Activated CD4-positive, alpha-beta T cell treated with anti-CD3 and anti-CD28 coated beads, Interleukin-2, Interleukin-4, amounts not matched to agents 100 ng/mL and 50 ng/mL, durations not matched to agents 16 hours and 8 hours (primary cell): ENCODE measurements at regions not wholly inside any gene's neighbourhood (a gene's known extent, or its start where the extent isn't known, plus 50 kb on each side); places are given as distances from the start of the nearest gene placed in this dataset.

ENCODE experiments used
- DNase-seq: peaks from one replicate; pipeline ENCODE4 v3.0.0-alpha.2; 2020; ENCODE audit warnings: low spot score

DNA sequence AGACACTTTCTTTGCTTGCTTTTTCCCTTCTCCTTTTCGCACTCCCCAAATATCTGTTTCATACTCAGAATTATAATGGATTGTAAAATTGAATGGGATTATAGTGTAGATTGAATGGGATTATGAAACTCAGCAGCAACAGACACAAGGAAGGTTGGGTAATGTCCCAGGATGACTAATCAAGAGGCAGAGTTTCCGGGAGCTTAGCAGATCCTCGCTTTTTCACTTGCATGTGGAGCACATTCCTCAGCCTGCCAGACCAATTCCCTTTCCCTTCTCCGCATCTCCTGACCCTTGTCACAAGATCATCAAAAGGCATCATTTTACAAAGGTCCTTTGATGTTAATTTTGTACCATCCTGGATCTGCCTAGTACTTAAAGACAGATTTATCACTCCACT, 55.1 kb upstream of the SLC1A1 start:
- no peak for DNase-seq

DNA sequence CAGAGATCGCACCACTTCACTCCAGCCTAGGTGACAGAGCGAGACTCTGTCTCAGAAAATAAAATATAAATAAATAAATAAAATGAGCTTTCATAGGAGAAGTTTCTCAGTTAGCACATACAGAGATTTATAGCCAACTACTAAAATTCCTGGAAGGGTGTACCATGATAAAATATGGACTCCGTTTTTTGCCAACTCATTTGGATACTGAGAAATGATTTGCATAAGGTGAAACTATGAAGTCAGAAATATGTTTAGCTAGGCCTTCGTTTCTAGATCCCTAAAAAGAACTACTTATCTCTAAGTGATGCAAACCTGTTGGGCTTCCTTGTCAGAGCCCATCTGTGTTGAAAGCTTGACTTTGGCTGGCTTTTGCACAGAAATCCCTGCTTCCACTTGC, 56.9 kb upstream of the SLC1A1 start:
- DNase-seq: no peak

DNA sequence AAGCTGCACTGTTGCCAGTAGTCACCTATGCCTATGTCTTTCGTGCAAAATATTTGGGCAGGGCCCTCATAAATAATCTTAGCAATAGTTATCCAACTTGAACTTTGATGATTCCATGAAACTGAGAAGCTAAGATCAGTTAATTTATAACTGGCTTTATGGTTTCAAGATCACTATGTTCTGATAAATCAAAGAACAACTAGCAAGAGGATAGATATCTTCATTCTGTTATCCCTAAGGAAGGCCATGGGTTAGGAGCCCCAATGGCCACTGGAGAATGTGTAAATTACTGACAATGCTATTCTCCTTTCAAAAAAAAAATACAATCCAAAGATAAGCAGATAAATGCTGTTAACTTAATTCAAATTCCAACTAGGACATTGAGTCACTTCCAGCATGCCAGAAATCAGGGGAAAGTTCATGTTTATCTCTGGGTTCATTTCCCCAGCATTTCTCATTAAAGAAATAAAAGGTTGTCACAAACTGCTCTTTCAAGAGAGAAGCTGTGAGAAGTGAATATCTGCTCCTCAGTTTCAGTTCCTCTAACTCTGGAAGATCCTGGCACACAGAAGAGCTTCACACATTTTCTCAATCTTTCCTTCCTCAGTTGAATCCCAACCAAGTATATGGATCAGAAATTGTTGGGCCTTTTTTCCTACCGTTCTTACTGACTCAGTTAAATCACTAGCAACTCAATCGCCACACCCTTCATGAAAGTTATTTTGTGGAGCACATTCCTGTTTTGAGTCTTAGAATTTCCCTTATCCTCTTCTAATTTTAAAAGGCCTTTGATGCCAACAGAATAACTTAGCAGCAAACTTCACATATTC, 59.6 kb upstream of the SLC1A1 start:
- no peak for DNase-seq

DNA sequence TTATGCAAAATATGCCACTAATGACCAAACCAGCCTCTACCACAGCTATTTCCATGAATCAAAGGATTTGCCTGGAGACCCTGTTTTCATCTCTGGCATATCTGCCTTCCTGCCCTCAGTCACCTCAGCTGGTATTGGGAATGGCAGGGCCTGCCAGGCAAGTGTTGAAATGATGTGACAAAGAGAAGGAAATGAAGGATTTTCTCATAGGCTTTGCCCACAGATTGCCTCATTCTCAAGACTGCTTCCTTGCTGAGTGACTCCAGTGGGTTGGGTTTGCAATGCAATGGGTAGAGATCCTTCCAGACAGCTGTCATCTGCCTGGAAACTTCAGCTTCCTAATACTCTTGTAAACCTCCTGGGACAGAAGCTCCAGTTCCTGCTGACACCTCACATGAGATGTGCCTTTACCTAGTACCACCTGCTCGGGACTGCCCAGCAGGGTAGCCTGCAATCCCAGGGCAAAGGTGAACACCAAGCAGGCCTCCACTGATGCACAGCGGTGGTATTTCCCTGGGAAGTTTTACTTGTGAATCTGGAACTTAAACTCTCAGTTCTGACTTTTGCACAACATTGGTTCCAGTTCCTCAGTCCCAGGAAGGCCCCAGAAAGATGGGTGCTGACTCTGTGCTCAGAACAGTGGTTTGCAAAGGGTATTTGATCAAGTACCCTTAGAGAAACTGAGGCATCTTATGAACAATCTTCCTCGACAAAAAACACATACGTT, 64.8 kb upstream of the SLC1A1 start:
- no peak for DNase-seq

DNA sequence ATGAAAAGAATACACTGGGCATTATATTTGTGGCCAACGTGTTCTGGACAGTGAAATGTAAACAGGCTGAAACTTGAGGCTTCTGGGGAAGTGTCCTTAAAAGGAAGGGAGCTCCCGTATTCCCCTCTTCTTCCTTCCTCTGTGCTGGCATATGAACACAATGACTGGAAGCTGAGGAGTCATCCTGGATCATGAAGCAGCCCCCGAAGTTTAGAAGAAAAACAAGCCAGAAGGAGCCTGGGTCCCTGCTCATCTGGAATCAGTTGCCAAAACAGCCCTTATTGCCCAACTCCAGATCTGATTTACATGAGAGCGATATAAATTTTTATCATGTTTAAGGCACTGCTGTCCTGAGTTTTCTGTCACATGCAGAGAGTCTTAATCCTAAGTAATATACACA, 65.4 kb upstream of the SLC1A1 start:
- DNase-seq: no peak

DNA sequence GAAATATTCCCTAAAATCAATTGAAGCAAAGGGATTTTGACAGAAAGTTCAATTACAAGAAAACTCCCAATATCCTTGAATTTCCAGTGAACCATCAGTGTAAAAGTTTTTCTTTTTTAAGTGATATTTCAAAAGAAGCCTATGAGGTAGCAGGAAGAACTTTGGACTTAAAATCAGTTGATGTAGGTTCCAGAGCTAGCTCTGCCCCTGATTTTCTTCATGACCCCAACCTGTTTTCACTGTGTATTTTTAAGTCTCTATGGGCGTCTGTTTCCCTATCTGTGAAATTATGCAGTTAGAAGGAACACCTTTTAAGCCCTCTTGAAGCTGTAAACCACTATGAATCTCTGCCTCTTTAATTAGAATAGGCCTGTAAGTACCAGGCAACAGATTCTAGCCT, 66.2 kb upstream of the SLC1A1 start:
- DNase-seq: no peak

DNA sequence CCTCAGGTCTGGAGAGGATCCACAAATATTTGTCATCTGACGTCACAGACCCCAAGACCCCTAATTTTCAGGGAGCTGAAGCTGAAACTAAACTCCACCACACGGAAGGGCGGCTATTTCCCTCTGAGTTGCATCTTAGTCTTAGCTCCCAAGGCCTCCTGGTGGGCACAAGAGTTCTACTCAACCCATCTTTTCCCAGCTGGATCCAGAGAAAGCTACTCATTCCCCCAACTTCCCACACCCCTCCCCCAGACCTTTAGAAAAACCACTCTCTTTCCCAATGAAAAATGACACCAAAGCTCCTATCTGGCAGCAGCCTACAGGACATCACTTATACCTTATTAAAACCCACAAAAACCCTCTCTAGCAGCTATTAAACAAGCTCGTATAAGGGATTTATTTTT, 67.1 kb upstream of the SLC1A1 start:
- no peak for DNase-seq

DNA sequence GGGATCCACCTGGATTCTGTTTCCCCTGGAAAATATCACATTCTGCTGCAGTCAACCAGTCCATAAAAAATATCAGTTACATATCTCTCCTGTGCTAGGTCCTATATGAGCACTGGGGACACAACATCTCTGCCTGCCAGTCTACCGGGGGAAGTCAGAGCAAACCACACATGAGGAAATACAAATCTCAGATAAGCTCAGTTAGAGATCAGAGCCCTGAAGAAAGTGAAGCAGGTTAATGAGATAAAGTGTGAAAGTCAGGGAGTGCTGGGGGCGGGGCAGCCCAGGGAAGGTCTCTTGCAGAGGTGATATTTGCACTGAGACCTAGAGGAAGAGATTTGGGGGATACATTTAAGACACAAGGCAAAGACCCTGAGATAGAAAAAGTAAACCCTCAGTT, 67.8 kb upstream of the SLC1A1 start:
- no peak for DNase-seq

DNA sequence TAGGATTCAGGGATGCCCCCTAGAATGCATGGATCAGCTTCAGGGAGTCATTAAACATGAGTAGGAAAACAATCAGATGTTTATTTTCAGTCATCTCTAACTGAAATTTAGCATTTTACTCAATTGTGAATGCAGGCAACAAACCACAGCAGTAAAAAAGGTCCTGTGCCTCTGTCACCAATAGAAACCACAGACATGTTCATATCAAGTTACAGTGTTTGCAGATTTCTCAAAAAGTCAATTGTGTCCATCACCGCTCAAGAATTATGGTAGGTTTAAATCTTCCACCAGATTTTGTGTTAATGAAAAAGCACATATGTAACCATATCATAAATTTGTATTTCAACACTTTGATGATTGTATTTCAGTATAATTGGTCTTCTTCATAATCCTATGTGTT, 68.4 kb upstream of the SLC1A1 start:
- no peak for DNase-seq

GRCh38 chr9:4420351-4420750, 69.9 kb upstream of the SLC1A1 start:
- DNase-seq: no peak

- DNase-seq: no peak
Observed at GRCh38 chr9:4417578-4418325, 72.5 kb upstream of the SLC1A1 start.

DNA sequence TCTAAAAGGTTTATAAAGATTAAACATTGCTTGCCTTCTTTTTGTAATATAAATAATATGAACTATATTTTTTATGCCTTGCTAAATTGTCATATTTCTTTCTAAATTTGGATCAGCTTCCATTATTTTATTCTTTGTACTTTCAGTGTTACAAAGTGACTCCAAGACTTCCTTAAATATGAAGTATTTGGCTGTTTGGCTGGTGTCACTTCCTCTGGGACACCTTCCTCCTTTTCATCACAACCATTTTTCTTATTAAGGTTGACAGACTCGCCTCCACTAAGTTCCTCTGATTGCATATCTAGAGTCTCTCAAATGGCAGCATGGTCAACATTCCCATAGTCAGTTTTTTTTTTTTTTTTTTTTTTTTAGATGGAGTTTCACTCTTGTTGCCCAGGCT, 73.8 kb upstream of the SLC1A1 start:
- DNase-seq: no peak

- DNase-seq: no peak
Observed at GRCh38 chr9:4415281-4415680, 75.0 kb upstream of the SLC1A1 start.

- no peak for DNase-seq
Observed at GRCh38 chr9:4413856-4414255, 76.4 kb upstream of the SLC1A1 start.

GRCh38 chr9:4404156-4404555, 86.1 kb upstream of the SLC1A1 start:
- no peak for DNase-seq

- no peak for DNase-seq
Observed at GRCh38 chr9:4402501-4402900, 87.8 kb upstream of the SLC1A1 start.

- no peak for DNase-seq
Observed at GRCh38 chr9:4400731-4401130, 89.5 kb upstream of the SLC1A1 start.

GRCh38 chr9:4397917-4398316, 92.4 kb upstream of the SLC1A1 start:
- no peak for DNase-seq

- DNase-seq: no peak
Observed at GRCh38 chr9:4393806-4394523, 94.1 kb upstream of the GLIS3 start.

DNA sequence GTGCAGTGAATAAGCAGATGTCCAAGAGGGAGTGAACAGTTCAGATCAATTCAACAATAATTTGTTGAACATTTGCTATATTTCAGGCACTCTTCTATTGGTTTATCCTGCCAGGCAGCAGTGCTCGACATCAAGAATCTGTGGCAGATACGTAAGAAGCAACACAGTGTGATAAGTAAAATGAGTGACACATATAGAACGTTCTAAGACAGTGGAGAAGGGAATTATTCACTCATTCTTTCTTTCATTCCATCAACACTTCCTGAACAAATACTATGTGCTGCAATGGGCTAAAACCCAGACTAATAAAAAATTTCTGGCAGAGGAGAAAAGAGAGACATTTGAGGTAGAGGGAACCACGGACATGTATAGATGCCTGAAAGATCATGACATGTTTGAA, 89.9 kb upstream of the GLIS3 start:
- DNase-seq: no peak

GRCh38 chr9:4389003-4389402, 89.1 kb upstream of the GLIS3 start:
- DNase-seq: no peak

DNA sequence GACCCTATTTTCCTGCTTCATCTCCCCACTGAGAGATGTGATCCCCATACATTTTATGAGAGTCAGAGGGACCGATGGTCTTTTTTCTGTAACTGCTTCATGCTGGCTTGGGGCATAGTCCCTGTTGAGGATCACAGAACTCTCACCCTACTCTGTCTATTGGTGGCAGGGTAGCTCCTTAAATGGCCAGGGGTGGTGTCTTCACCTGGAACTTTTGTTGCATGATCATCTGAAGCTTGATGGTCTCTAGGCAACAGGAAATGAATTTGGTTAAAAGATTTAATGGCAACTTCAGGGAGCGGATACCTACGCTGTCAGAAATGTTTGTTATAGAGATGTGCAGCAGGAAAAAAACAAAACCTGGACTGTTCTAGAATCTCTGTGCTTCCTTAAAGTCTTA, 87.0 kb upstream of the GLIS3 start:
- no peak for DNase-seq
